Activated B cell treated with CpG ODN at 0.5 μM for 24 hours (primary cell): ENCODE measurements at regions not wholly inside any gene's neighbourhood (a gene's known extent, or its start where the extent isn't known, plus 50 kb on each side); places are given as distances from the start of the nearest gene placed in this dataset.

ENCODE experiments used
- ATAC-seq: fragments of 200-7000 bp; cut with Tn5 transposase; one replicate; pipeline ENCODE4 v1.10.0; 2021; ENCODE audit warnings: low read depth, mild to moderate bottlenecking, moderate library complexity
- CTCF ChIA-PET: fragments of 350-600 bp; sonication (Branson Sonifier 250); formaldehyde crosslinking; loops from one replicate; lab custom pipeline; 2021; ENCODE audit warnings: antibody characterized with exemption; lab: Charles Lee
- POLR2A ChIA-PET: fragments of 350-600 bp; sonication (Branson Sonifier 250); formaldehyde crosslinking; loops from one replicate; lab custom pipeline; 2021; ENCODE audit warnings: antibody characterized with exemption; lab: Charles Lee
- DNase-seq: peaks from one replicate; pipeline ENCODE4 v3.0.0; 2022
- H3K27ac Mint-ChIP-seq: one replicate; pipeline ENCODE4 v1.8.0; 2020; ENCODE audit warnings: mixed read lengths
- H3K27me3 Mint-ChIP-seq: one replicate; pipeline ENCODE4 v1.8.0; 2021; ENCODE audit warnings: mixed read lengths
- H3K36me3 Mint-ChIP-seq: one replicate; pipeline ENCODE4 v1.8.0; 2021; ENCODE audit warnings: low read depth, mixed read lengths
- H3K4me1 Mint-ChIP-seq: one replicate; pipeline ENCODE4 v1.8.0; 2021; ENCODE audit warnings: mixed read lengths
- H3K4me3 Mint-ChIP-seq: one replicate; pipeline ENCODE4 v1.8.0; 2020; ENCODE audit warnings: mild to moderate bottlenecking, mixed read lengths
- H3K9me3 Mint-ChIP-seq: one replicate; pipeline ENCODE4 v1.8.0; 2020; ENCODE audit warnings: mixed read lengths
- CTCF ChIP-seq: fragments of 200-600 bp; IDR thresholded peaks from one replicate; pipeline ENCODE4 v1.8.0; 2022; ENCODE audit warnings: antibody characterized with exemption, mild to moderate bottlenecking
- intact Hi-C: fragments of 100-400 bp; cut with micrococcal nuclease; formaldehyde crosslinking; loops from one replicate; pipeline ENCODE4 v1.15.1; 2024

- Mint-ChIP-seq H3K27ac (no peak overlapping the region), H3K4me3 (no peak overlapping the region), H3K27me3 (no peaks in the 10 kb centered on the region), H3K9me3 (no peaks in the 10 kb centered on the region), H3K36me3 (no peaks in the 10 kb centered on the region), H3K4me1 (peaks cover 8% of the 10 kb centered on the region)
- ChIA-PET CTCF (no interaction called here), POLR2A (no interaction called here)
- intact Hi-C loops, result no loop called here
- DNase-seq (no peak), ATAC-seq (no peak)
- no peak for TF ChIP-seq CTCF
Observed at GRCh38 chr21:39097335-39097861, 85.9 kb downstream of the PSMG1 start.

- Mint-ChIP-seq H3K27me3 (no peaks in the 10 kb centered on the region), H3K4me3 (no peak overlapping the region), H3K4me1 (peaks cover 8% of the 10 kb centered on the region), H3K36me3 (no peaks in the 10 kb centered on the region), H3K9me3 (no peaks in the 10 kb centered on the region), H3K27ac (no peak overlapping the region)
- no peak for TF ChIP-seq CTCF
- ATAC-seq (no peak), DNase-seq (no peak)
- intact Hi-C loops, result no loop called here
- ChIA-PET POLR2A (no interaction called here), CTCF (no interaction called here)
Observed at GRCh38 chr21:39096754-39097153, 86.5 kb downstream of the PSMG1 start.

GRCh38 chr21:39095681-39096080, 87.6 kb downstream of the PSMG1 start:
- no peak for DNase-seq
- Mint-ChIP-seq H3K27ac (no peak overlapping the region), H3K4me1 (peaks cover 8% of the 10 kb centered on the region), H3K9me3 (no peaks in the 10 kb centered on the region), H3K4me3 (no peak overlapping the region), H3K36me3 (no peaks in the 10 kb centered on the region), H3K27me3 (peaks cover 2% of the 10 kb centered on the region)
- no peak for TF ChIP-seq CTCF
- no peak for ATAC-seq
- ChIA-PET POLR2A (no interaction called here), CTCF (no interaction called here)
- intact Hi-C loops, result no loop called here

GRCh38 chr21:39094847-39095579, 88.2 kb downstream of the PSMG1 start:
- no peak for TF ChIP-seq CTCF
- H3K27ac Mint-ChIP-seq, result no peak overlapping the region
- no peaks in the 10 kb centered on the region for H3K9me3 Mint-ChIP-seq
- H3K36me3 Mint-ChIP-seq, result no peaks in the 10 kb centered on the region
- ChIA-PET CTCF (no interaction called here), POLR2A (no interaction called here)
- H3K4me1 Mint-ChIP-seq, result peaks cover 8% of the 10 kb centered on the region
- ATAC-seq, result no peak
- peaks cover 2% of the 10 kb centered on the region for H3K27me3 Mint-ChIP-seq
- intact Hi-C loops, result no loop called here
- no peak overlapping the region for H3K4me3 Mint-ChIP-seq
- DNase-seq, result no peak

- no peaks in the 10 kb centered on the region for H3K9me3 Mint-ChIP-seq
- ATAC-seq (no peak), DNase-seq (no peak)
- no peak overlapping the region for H3K27ac Mint-ChIP-seq
- no peak for TF ChIP-seq CTCF
- no peaks in the 10 kb centered on the region for H3K36me3 Mint-ChIP-seq
- POLR2A ChIA-PET, result no interaction called here
- CTCF ChIA-PET, result no interaction called here
- intact Hi-C loops, result no loop called here
- no peak overlapping the region for H3K4me3 Mint-ChIP-seq
- peaks cover 8% of the 10 kb centered on the region for H3K4me1 Mint-ChIP-seq
- H3K27me3 Mint-ChIP-seq, result peaks cover 2% of the 10 kb centered on the region
Observed at GRCh38 chr21:39094087-39094780, 89.0 kb downstream of the PSMG1 start.
